Endothelial cell of umbilical vein (primary cell): ENCODE measurements at regions not wholly inside any gene's neighbourhood (a gene's known extent, or its start where the extent isn't known, plus 50 kb on each side); places are given as distances from the start of the nearest gene placed in this dataset.

ENCODE experiments used
- BruUV-seq: library from RNA; stranded (reverse); fragments of 400-500 nt; replicated peaks from 2 replicates; lab custom pipeline; 2021; lab: Mats Ljungman, UMichigan
- CTCF ChIA-PET: fragments of 300-600, 350-600 bp; sonication (Branson Sonifier 250); formaldehyde crosslinking; loops from one replicate; lab custom pipeline; 2021; ENCODE audit warnings: antibody characterized with exemption, inconsistent platforms; lab: Charles Lee
- POLR2A ChIA-PET: fragments of 300-600, 350-600 bp; sonication (Branson Sonifier 250); formaldehyde crosslinking; loops from one replicate; lab custom pipeline; 2021; ENCODE audit warnings: antibody characterized with exemption, inconsistent platforms; lab: Charles Lee
- DNase-seq: peaks from one replicate; pipeline ENCODE4 v3.0.0-alpha.2; 2011; ENCODE audit warnings: low read depth, low spot score
- FAIRE-seq: peaks from 2 replicates; lab custom pipeline; 2011; peaks lifted over from hg19 to GRCh38; lab: Jason Lieb, UNC
- H2AFZ ChIP-seq: 2 replicates; pipeline ENCODE4 v1.6.0; 2012; ENCODE audit warnings: low read depth, low read length, control low read depth, inconsistent platforms
- H3K27ac ChIP-seq: 2 replicates; pipeline ENCODE4 v1.5.1; 2011; ENCODE audit warnings: low read depth, mild to moderate bottlenecking, control low read depth, low read length, moderate library complexity; ENCODE audit not compliant: insufficient read depth
- H3K27me3 ChIP-seq, 2 experiments: 2 replicates each; pipeline versions ENCODE4 v1.6.0 to v1.6.1; 2011; ENCODE audit warnings: low read length in 2 of 2, mixed read lengths in 1 of 2; ENCODE audit not compliant: control insufficient read depth in 2 of 2, insufficient read depth in 2 of 2
- H3K36me3 ChIP-seq, 2 experiments: 2 replicates in 1 of 2; 3 replicates in 1 of 2; pipeline ENCODE4 v1.5.1; 2011; ENCODE audit warnings: low read length in 2 of 2, mild to moderate bottlenecking in 1 of 2, moderate library complexity in 1 of 2; ENCODE audit not compliant: control insufficient read depth in 2 of 2, insufficient read depth in 2 of 2; ENCODE audit errors: extremely low read depth in 1 of 2
- H3K4me1 ChIP-seq: 3 replicates; pipeline ENCODE4 v1.5.1; 2011; ENCODE audit warnings: mild to moderate bottlenecking, low read length; ENCODE audit not compliant: control insufficient read depth, insufficient read depth; ENCODE audit errors: extremely low read depth
- H3K4me2 ChIP-seq: 2 replicates; pipeline ENCODE4 v1.6.1; 2011; ENCODE audit warnings: low read length, control low read depth, mixed read lengths; ENCODE audit not compliant: insufficient read depth
- H3K4me3 ChIP-seq, 3 experiments: fragments of 200-600 bp in 1 of 3; sonication (generic), shearing (Covaris generic) in 1 of 3; replicated peaks in 1 of 3; 2 replicates each; pipeline ENCODE4 v1.5.1; 2011 to 2016; ENCODE audit warnings: control low read depth in 3 of 3, low read length in 3 of 3, mild to moderate bottlenecking in 2 of 3, inconsistent platforms in 1 of 3, low read depth in 1 of 3, moderate library complexity in 1 of 3; ENCODE audit not compliant: insufficient read depth in 1 of 3
- H3K79me2 ChIP-seq: 2 replicates; pipeline ENCODE4 v1.6.0; 2012; ENCODE audit warnings: low read length, inconsistent platforms; ENCODE audit not compliant: control insufficient read depth, insufficient read depth
- H3K9ac ChIP-seq: replicated peaks from 2 replicates; pipeline ENCODE3; 2011; ENCODE audit warnings: low read length, control low read depth; ENCODE audit not compliant: insufficient read depth; ENCODE audit errors: extremely low read depth
- H3K9me1 ChIP-seq: replicated peaks from 3 replicates; pipeline ENCODE4 v1.6.0; 2011; ENCODE audit warnings: mild to moderate bottlenecking, low read length; ENCODE audit not compliant: control insufficient read depth, insufficient read depth; ENCODE audit errors: extremely low read depth
- H3K9me3 ChIP-seq: replicated peaks from 2 replicates; pipeline ENCODE4 v1.5.1; 2012; ENCODE audit warnings: low read length, inconsistent platforms; ENCODE audit not compliant: control insufficient read depth, insufficient read depth
- H4K20me1 ChIP-seq: replicated peaks from 2 replicates; pipeline ENCODE3; 2011; ENCODE audit warnings: mild to moderate bottlenecking, low read length; ENCODE audit not compliant: control insufficient read depth, insufficient read depth; ENCODE audit errors: extremely low read depth
- EZH2 ChIP-seq: IDR thresholded peaks from 2 replicates; pipeline ENCODE4 v1.6.1; 2012; ENCODE audit warnings: borderline replicate concordance, low read depth, mild to moderate bottlenecking, moderate library complexity, low read length, inconsistent platforms; ENCODE audit not compliant: severe bottlenecking
- FOS ChIP-seq: IDR thresholded peaks from 2 replicates; pipeline ENCODE4 v1.6.1; 2011; ENCODE audit warnings: mild to moderate bottlenecking, low read length, moderate library complexity, borderline replicate concordance; ENCODE audit not compliant: insufficient read depth
- GATA2 ChIP-seq: IDR thresholded peaks from 2 replicates; pipeline ENCODE4 v1.7.0; 2011; ENCODE audit warnings: low read depth, mild to moderate bottlenecking, moderate library complexity, mixed read lengths, low read length; ENCODE audit not compliant: insufficient read length, insufficient read depth
- MAX ChIP-seq: IDR thresholded peaks from 2 replicates; pipeline ENCODE4 v1.6.1; 2011; ENCODE audit not compliant: insufficient read depth, insufficient read length
- MYC ChIP-seq: IDR thresholded peaks from one replicate; pipeline ENCODE4 v1.6.1; 2011; ENCODE audit warnings: mild to moderate bottlenecking, low read depth, low read length
- POLR2A ChIP-seq: IDR thresholded peaks from 2 replicates; pipeline ENCODE4 v1.6.1; 2012; ENCODE audit warnings: low read depth, mild to moderate bottlenecking, control low read depth, low read length
- POLR2AphosphoS5 ChIP-seq: IDR thresholded peaks from 2 replicates; pipeline ENCODE4 v1.6.1; 2012; ENCODE audit warnings: low read depth, mild to moderate bottlenecking, control low read depth, low read length, moderate library complexity; ENCODE audit not compliant: insufficient read depth
- dilution Hi-C: fragments of 300-500 bp; cut with MboI; formaldehyde crosslinking; loops from one replicate; pipeline ENCODE4 v1.15.0; 2019; ENCODE audit warnings: low sequenced_read_pairs; ENCODE audit not compliant: extremely low pct_ligation_motif_present
- intact Hi-C: fragments of 100-400 bp; cut with micrococcal nuclease; formaldehyde crosslinking; loops from one replicate; pipeline ENCODE4 v1.10.0; 2022
- TF ChIP-seq, protein P1 (sequence below), 2 donors: IDR thresholded peaks; 1 replicate in 1 of 2; 2 replicates in 1 of 2; pipeline ENCODE4 v1.5.1; 2011; ENCODE audit warnings: low read length in 2 of 2, mild to moderate bottlenecking in 2 of 2, moderate library complexity in 2 of 2, control low read depth in 1 of 2, inconsistent platforms in 1 of 2, low read depth in 1 of 2; ENCODE audit not compliant: insufficient read depth in 1 of 2; ENCODE audit errors: extremely low read depth in 1 of 2

GRCh38 chr17:77487677-77488530, 347.1 kb downstream of the SEC14L1 start:
- no peaks in the 10 kb centered on the region for H3K27me3 ChIP-seq
- no peak overlapping the region for H3K4me2 ChIP-seq
- dilution Hi-C loops (no loop called here), intact Hi-C loops (no loop called here)
- H3K27ac ChIP-seq = no peak overlapping the region
- FAIRE-seq (no peak), DNase-seq (no peak)
- peaks cover 2 to 13% of the 10 kb centered on the region in 2 experiments for H3K36me3 ChIP-seq
- no peaks in the 10 kb centered on the region for H4K20me1 ChIP-seq
- H2AFZ ChIP-seq = no peak overlapping the region
- H3K9me1 ChIP-seq = no peaks in the 10 kb centered on the region
- no peak overlapping the region for H3K4me3 ChIP-seq
- H3K4me1 ChIP-seq = no peaks in the 10 kb centered on the region
- H3K79me2 ChIP-seq = peaks cover 7% of the 10 kb centered on the region
- ChIA-PET CTCF (no interaction called here), POLR2A (no interaction called here)
- H3K9me3 ChIP-seq = no peaks in the 10 kb centered on the region
- H3K9ac ChIP-seq = no peak overlapping the region
- no peak for TF ChIP-seq POLR2A
- TF ChIP-seq MYC = no peak
- TF ChIP-seq POLR2AphosphoS5 = no peak
- TF ChIP-seq FOS = no peak
- TF ChIP-seq GATA2 = no peak
- no peak for TF ChIP-seq EZH2
- TF ChIP-seq MAX = no peak
- TF ChIP-seq, protein P1, sequence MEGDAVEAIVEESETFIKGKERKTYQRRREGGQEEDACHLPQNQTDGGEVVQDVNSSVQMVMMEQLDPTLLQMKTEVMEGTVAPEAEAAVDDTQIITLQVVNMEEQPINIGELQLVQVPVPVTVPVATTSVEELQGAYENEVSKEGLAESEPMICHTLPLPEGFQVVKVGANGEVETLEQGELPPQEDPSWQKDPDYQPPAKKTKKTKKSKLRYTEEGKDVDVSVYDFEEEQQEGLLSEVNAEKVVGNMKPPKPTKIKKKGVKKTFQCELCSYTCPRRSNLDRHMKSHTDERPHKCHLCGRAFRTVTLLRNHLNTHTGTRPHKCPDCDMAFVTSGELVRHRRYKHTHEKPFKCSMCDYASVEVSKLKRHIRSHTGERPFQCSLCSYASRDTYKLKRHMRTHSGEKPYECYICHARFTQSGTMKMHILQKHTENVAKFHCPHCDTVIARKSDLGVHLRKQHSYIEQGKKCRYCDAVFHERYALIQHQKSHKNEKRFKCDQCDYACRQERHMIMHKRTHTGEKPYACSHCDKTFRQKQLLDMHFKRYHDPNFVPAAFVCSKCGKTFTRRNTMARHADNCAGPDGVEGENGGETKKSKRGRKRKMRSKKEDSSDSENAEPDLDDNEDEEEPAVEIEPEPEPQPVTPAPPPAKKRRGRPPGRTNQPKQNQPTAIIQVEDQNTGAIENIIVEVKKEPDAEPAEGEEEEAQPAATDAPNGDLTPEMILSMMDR (IDR thresholded peaks at IDR 0.05; ENCODE audit: extremely low read depth in 1 of 2, insufficient read depth in 1 of 2, low read depth in 1 of 2, low read length in 2 of 2) = no peak
- no TSS peak for BruUV-seq
